ENCODE measurements at regions not wholly inside any gene's neighbourhood (a gene's known extent, or its start where the extent isn't known, plus 50 kb on each side); places are given as distances from the start of the nearest gene placed in this dataset.

DNA sequence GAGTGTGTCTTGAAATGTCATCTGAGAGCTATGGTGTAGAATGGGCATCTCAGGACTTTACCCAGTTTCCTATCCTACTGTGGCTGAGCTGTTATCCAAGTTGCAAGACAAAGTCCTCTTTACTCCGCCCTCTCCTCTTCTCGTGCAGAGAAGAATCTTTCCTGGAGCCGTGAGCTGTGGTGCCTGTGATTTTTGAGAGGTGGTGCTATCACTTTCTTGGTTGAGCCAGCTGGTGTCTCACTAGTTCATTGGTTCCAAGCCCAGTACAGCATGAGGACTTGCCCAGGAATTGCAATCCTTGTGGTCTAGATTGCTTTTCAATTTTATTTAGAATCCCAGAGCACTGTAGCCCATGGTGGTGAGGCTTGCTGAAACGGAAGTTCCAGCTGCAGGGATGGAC, 2300.3 kb downstream of the MAT2B start:
- no peak for DNase-seq

- no peak for DNase-seq
These were observed 2302.9 kb downstream of the MAT2B start for GRCh38 chr5:165808335-165808734.

- DNase-seq = no peak
These were observed 2304.5 kb downstream of the MAT2B start for GRCh38 chr5:165809914-165810313.

GRCh38 chr5:165829504-165829903, 2324.1 kb downstream of the MAT2B start:
- no peak for DNase-seq

GRCh38 chr5:165834891-165835290, 2329.5 kb downstream of the MAT2B start:
- no peak for DNase-seq

DNA sequence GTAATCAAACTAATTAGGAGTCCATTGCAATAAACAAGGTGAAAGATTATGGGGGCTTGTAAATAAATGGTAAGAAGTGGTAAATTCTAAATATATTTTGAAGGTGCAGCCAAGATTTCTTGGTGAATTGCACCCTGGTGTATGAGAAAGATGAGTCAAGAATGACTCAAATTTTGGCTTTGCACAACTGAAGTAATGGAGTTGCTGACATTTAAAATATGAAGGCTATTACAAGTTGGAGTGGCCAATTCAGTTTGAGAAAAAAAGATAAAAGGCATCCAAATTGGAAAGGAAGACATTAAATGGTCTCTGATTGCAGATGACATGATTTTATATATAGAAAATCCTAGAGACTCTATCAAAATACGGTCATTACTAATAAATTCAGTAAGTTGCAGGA, 2330.6 kb downstream of the MAT2B start:
- DNase-seq = no peak

DNA sequence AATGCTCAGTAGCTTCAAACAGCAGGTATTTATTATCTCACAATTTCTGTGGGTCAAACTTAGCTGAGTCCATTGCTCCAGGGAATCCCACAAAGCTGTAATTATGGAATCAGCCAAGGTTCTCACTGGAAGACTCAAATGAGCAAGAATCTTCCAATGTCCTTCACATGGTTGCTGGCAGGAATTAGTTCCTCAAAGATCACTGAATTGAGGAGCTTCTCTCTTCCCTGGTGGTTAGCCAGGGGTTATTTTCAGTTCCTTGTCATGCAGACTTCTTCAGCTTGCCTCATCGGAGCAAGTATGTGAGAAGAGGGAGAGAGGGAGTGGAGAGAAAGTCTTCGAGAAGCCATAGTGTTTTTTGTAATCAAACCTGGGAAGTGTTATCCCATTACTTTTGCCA, 2331.9 kb downstream of the MAT2B start:
- no peak for DNase-seq

DNA sequence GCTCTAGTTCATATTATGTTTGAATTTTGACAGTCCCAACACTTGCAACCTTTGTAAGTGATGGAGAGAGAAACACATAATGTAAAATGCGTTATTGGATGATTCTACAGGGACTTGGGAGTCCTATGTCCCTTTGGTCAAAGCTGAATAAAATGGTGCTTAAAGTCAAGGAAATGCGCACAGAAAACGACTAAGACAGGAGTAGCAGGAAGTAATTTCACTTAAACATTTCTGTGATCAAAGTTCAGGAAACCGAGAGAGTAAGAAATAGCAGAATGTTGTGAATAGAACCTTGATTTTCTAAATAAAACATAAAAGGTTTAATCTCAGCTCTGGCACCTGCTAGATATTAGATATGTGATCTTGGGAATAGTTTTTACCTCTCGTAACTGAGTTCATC, 2339.2 kb downstream of the MAT2B start:
- no peak for DNase-seq

DNA sequence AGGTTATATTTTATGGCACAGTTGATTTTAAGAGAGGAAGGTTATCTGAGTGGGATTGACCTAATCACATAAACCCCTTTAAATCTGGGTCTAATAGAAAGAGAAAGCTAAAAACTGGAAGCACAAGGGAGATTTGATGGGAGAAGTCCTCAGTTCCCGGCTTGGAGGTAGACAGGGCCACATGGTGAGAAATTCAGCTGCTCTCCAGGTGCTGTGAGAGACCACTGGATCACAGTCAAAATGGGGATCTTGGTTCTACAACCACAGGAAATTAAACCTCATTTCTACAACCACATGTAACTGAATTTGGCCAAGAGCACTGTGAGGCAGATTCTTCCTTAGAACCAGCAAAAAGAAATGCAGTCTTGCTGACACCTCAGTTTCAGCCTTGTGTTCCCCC, 2352.7 kb downstream of the MAT2B start:
- DNase-seq = no peak

- no peak for DNase-seq
These were observed 2353.8 kb downstream of the MAT2B start for GRCh38 chr5:165859251-165859650.

DNA sequence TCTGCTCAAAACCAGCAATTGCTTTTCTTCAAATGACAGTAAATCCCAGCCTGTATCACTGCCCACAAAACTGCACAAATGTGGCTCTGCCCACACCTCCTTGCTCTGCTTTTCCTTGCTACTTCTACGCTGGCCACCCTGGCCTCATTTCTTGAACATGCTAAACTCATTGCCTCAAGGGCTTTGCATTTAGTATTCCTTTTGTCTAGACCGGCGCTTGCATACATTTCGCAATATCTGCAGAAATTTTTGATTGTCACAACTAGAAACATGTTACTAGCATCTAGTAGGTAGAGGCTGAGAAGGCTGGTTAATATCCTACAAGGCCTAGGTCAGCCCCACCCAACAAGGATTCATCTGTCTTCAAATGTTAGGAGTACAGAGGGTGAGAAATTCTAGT, 2357.8 kb downstream of the MAT2B start:
- DNase-seq = no peak

- DNase-seq = no peak
These were observed 2365.9 kb downstream of the MAT2B start for GRCh38 chr5:165871291-165871690.

DNA sequence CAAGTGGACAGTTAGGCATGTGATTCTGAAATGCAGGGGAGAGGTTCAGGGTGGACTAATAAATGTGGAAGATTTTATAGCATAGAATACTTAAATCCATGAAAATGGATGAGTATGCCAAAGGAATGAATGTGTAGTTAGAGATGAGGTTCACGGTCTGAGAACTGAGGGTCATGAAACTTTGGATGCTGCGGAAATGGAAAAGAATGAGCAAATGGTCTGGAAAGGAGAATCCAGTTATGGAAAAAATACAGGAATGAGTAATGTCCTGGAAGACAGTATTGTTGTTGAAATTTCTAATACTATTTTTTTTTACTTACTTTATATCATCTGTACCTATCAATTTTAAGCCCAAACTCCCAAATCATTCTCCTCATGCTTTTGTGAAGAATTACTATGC, 2369.4 kb downstream of the MAT2B start:
- DNase-seq = no peak

- no peak for DNase-seq
These were observed 2371.1 kb downstream of the MAT2B start for GRCh38 chr5:165876538-165876937.

DNA sequence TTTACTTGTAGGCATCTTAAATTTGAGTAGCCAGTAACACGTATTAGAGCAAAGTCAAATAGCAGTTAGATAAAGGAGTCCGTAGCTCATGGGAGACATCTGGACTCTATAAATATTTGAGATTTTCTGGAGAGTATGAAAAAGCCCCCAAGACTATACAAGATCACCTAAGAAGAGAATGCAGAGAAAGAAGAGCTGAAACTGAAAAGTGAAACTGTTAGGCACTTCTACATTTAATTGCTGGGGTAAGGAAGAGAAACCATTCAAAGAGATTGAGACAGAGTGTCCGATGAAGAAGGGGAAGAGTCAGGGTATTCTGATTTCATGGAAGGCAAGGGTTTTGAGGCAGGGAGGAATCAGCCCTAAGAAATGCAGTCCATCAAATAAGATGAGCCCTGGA, 2372.1 kb downstream of the MAT2B start:
- DNase-seq = no peak

GRCh38 chr5:165881259-165881658, 2375.8 kb downstream of the MAT2B start:
- no peak for DNase-seq

- DNase-seq = no peak
These were observed 2376.7 kb downstream of the MAT2B start for GRCh38 chr5:165882099-165882498.

GRCh38 chr5:165885623-165886350, 2380.4 kb downstream of the MAT2B start:
- no peak for DNase-seq

GRCh38 chr5:165887147-165887546, 2381.7 kb downstream of the MAT2B start:
- no peak for DNase-seq

- no peak for DNase-seq
These were observed 2387.0 kb downstream of the MAT2B start for GRCh38 chr5:165892383-165892782.

GRCh38 chr5:165894916-165895315, 2389.5 kb downstream of the MAT2B start:
- DNase-seq = no peak

GRCh38 chr5:165903835-165904234, 2387.6 kb upstream of the WWC1 start:
- no peak for DNase-seq

- DNase-seq = no peak
These were observed 2384.6 kb upstream of the WWC1 start for GRCh38 chr5:165906871-165907270.

DNA sequence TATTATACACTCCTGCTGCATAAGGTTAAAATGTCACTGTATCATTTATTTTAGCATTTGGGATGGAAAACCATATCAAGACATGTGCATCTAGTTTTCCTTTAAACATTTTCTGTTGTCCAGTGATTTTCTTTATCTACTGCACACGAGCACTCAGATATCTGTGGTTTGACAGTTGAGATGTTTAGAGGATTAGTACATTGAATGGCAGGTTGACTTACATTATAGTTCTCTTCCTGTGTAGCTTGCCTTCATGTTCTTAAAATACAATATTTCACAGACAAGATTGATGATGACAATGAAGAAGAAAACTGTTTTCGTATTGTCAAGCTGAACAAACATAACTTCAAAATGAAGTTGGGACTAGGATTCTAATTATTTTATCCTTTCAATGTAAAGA, 2378.4 kb upstream of the WWC1 start:
- no peak for DNase-seq

DNA sequence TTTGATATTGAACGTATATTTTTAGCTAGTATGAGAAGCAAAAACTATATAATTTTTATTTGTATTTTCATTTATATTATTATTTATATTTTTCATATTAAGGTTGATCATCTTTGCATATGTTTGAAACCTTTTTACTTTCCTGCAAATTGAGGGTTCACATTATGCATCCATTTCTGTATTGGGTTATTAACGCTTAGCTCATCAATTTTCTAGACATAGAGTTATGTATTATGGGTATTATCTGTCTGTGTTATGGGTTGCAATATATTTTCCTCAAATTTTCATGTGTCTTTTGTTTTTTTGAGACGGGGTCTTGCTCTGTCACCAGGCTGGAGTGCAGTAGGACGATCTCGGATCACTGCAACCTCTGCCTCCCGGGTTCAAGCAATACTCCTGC, 2377.0 kb upstream of the WWC1 start:
- no peak for DNase-seq

GRCh38 chr5:165919196-165919595, 2372.2 kb upstream of the WWC1 start:
- no peak for DNase-seq
